ENCODE measurements at regions not wholly inside any gene's neighbourhood (a gene's known extent, or its start where the extent isn't known, plus 50 kb on each side); places are given as distances from the start of the nearest gene placed in this dataset.

DNA sequence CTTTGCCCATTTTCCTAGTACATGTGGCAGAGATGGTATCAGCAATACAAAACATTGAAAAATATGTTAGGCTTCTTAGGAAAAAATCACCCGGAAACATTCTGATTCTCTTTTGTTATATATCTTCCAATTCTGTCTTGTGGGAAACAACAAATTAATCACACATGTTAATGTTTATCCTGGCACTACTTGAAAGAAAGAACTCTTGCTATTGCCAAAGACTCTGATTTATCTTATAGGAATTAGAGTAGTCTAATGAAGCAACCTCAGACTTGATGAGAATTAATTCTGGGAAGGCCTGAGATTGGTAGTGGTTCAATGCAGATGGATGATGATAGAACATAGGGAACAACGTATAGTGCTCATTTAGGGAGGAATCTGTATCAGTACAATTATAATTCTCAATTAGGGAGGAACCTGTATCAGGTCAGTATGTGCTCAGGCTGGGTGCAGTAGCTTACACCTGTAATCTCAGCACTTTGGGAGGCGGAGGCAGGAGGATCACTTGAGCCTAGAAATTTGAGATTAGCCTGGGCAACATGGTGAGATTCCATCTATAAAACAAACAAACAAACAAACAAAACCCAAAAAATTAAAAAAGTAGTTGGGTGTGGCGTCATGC lies 50.7 kb downstream of the TAS2R16 start:
- peak; percentile 29 for ATAC-seq

DNA sequence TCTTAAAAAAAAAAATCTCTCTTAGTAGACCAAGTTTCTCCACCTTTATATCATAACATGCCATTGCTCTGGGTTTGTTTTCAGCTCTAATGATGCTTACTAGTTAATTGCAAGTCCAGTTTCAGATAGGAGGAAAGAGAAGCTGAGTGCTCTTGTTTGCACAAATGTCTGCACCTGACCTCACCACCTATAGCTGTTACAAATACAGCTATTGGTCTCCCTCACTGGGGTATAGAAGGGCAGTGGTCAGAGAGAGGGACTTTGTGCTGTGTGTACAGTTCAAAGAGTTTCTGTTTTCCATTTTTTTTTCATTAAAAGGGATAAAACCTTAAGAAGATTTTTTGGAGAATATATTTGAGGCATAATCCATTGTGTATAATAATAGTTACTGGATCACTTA lies 52.7 kb downstream of the TAS2R16 start:
- no peak for ATAC-seq

- ATAC-seq = no peak
Observed at GRCh38 chr7:122942059-122942458, 53.4 kb downstream of the TAS2R16 start.

All from esophagus mucosa (tissue), 1 donor.